B cell (primary cell): ENCODE measurements at regions not wholly inside any gene's neighbourhood (a gene's known extent, or its start where the extent isn't known, plus 50 kb on each side); places are given as distances from the start of the nearest gene placed in this dataset.

ENCODE experiments used
- ATAC-seq: fragments of 200-7000 bp; cut with Tn5 transposase; one replicate; pipeline ENCODE4 v1.10.0; 2021; ENCODE audit warnings: low read depth, mild to moderate bottlenecking, moderate number of reproducible peaks, moderate library complexity
- CTCF ChIA-PET: fragments of 350-600 bp; sonication (Branson Sonifier 250); formaldehyde crosslinking; loops from one replicate; lab custom pipeline; 2021; ENCODE audit warnings: antibody characterized with exemption, inconsistent platforms; lab: Charles Lee
- POLR2A ChIA-PET: fragments of 350-600 bp; sonication (Branson Sonifier 250); formaldehyde crosslinking; loops from one replicate; lab custom pipeline; 2021; ENCODE audit warnings: antibody characterized with exemption; lab: Charles Lee
- DNase-seq: peaks from one replicate; pipeline ENCODE4 v3.0.0; 2013
- H2AFZ ChIP-seq: 2 replicates; pipeline ENCODE4 v1.6.1; 2012; ENCODE audit warnings: mild to moderate bottlenecking, low read depth, low read length; ENCODE audit not compliant: insufficient read depth, poor library complexity, severe bottlenecking
- H3K27ac ChIP-seq, 2 donors: 1 replicate in 1 of 2; 2 replicates in 1 of 2; pipeline ENCODE4 v1.5.1; 2012 to 2013; ENCODE audit warnings: low read length in 2 of 2, mild to moderate bottlenecking in 2 of 2, moderate library complexity in 1 of 2
- H3K27me3 ChIP-seq, 4 experiments: fragments of 200-600 bp in 1 of 4; sonication (generic) in 1 of 4; replicated peaks in 1 of 4; 1 replicate in 2 of 4; 2 replicates in 2 of 4; pipeline versions ENCODE4 v1.6.1 to v1.7.0; 2013 to 2016; ENCODE audit warnings: low read length in 3 of 4, mild to moderate bottlenecking in 2 of 4, mixed read lengths in 1 of 4, moderate library complexity in 1 of 4; ENCODE audit not compliant: insufficient read depth in 4 of 4, control insufficient read depth in 3 of 4; ENCODE audit errors: control extremely low read depth in 1 of 4
- H3K36me3 ChIP-seq, 2 experiments: replicated peaks in 1 of 2; 1 replicate in 1 of 2; 2 replicates in 1 of 2; pipeline versions ENCODE4 v1.6.1 to v1.7.1; 2013; ENCODE audit warnings: low read length in 1 of 2; ENCODE audit not compliant: insufficient read depth in 2 of 2, control insufficient read depth in 1 of 2; ENCODE audit errors: control extremely low read depth in 1 of 2, extremely low read depth in 1 of 2
- H3K4me1 ChIP-seq, 2 donors: fragments of 200-600 bp in 1 of 2; sonication (generic) in 1 of 2; 1 replicate in 1 of 2; 2 replicates in 1 of 2; pipeline versions ENCODE4 v1.5.1 to v1.6.1; 2013 to 2017; ENCODE audit warnings: low read length in 2 of 2; ENCODE audit not compliant: control insufficient read depth in 2 of 2, insufficient read depth in 2 of 2
- H3K4me2 ChIP-seq: replicated peaks from 2 replicates; pipeline ENCODE3; 2012; ENCODE audit warnings: mild to moderate bottlenecking, low read depth, low read length; ENCODE audit not compliant: poor library complexity, severe bottlenecking
- H3K4me3 ChIP-seq, 5 experiments: fragments of 200-600 bp in 1 of 5; sonication (generic) in 1 of 5; 1 replicate in 3 of 5; 2 replicates in 2 of 5; pipeline versions ENCODE4 v1.5.1 to v1.7.0; 2011 to 2016; ENCODE audit warnings: low read length in 4 of 5, mild to moderate bottlenecking in 4 of 5, low read depth in 2 of 5, control low read depth in 1 of 5, moderate library complexity in 1 of 5; ENCODE audit not compliant: insufficient read depth in 1 of 5; ENCODE audit errors: control extremely low read depth in 1 of 5, extremely low read depth in 1 of 5
- H3K79me2 ChIP-seq: fragments of 200-600 bp; sonication (generic); one replicate; pipeline ENCODE4 v1.6.0; 2016; ENCODE audit warnings: low read length; ENCODE audit not compliant: control insufficient read depth, insufficient read depth
- H3K9ac ChIP-seq: fragments of 200-600 bp; sonication (generic); 2 replicates; pipeline ENCODE4 v1.6.1; 2017; ENCODE audit warnings: mild to moderate bottlenecking, low read length, moderate library complexity
- H3K9me3 ChIP-seq, 3 donors: one replicate each; pipeline versions ENCODE4 v1.6.1 to v1.7.1; 2013; ENCODE audit warnings: low read length in 2 of 3; ENCODE audit not compliant: control insufficient read depth in 2 of 3, insufficient read depth in 1 of 3; ENCODE audit errors: control extremely low read depth in 1 of 3
- H4K20me1 ChIP-seq: 2 replicates; pipeline ENCODE4 v1.6.0; 2012; ENCODE audit warnings: mild to moderate bottlenecking, low read length; ENCODE audit not compliant: insufficient read depth, control insufficient read depth, poor library complexity, severe bottlenecking
- H3K27ac Mint-ChIP-seq: one replicate; pipeline ENCODE4 v1.8.0; 2021; ENCODE audit warnings: mixed read lengths
- H3K27me3 Mint-ChIP-seq: one replicate; pipeline ENCODE4 v1.8.0; 2021; ENCODE audit warnings: mixed read lengths
- H3K4me1 Mint-ChIP-seq: one replicate; pipeline ENCODE4 v1.8.0; 2021; ENCODE audit warnings: mixed read lengths
- H3K4me3 Mint-ChIP-seq: one replicate; pipeline ENCODE4 v1.8.0; 2021; ENCODE audit warnings: mixed read lengths
- H3K9me3 Mint-ChIP-seq: one replicate; pipeline ENCODE4 v1.8.0; 2022; ENCODE audit warnings: mixed read lengths; ENCODE audit not compliant: insufficient read depth
- EZH2 ChIP-seq: IDR thresholded peaks from 2 replicates; pipeline ENCODE4 v1.6.1; 2012; ENCODE audit warnings: borderline replicate concordance, low read depth, mild to moderate bottlenecking, moderate library complexity, low read length; ENCODE audit not compliant: insufficient read depth, poor library complexity, severe bottlenecking
- WGBS: methylation state at CpG from one replicate; pipeline ENCODE4 v1.1.5; 2013; ENCODE audit warnings: missing lambda C conversion rate; ENCODE audit not compliant: insufficient coverage; 5-methylcytosine and 5-hydroxymethylcytosine counted together
- intact Hi-C: fragments of 100-400 bp; cut with micrococcal nuclease; formaldehyde crosslinking; loops from one replicate; pipeline ENCODE4 v1.10.0; 2022
- TF ChIP-seq, protein P1 (sequence below): fragments of 200-600 bp; IDR thresholded peaks from one replicate; pipeline ENCODE4 v1.8.0; 2022; ENCODE audit warnings: antibody characterized with exemption, mild to moderate bottlenecking

DNA sequence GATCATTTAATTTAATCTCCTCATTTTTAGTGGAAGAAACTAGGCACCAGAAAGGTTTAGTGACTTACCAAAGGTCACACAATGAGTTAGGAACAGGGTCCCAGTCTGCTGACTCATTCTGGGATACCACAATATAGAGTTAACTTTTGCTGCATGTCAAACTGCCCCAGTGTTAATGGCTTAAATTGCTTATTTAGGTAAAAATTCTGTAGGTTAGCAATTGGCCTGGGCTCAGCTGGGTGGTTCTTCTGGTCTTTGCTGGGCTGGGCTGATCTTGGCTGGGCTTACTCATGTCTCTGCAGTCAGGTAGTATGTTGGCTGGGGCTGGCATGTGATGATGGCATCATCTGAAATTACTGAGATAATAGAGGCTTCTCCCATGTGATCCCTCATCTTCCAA lies 111.6 kb downstream of the EMX2 start:
- intact Hi-C loops, result no loop called here
- ATAC-seq (no peak), DNase-seq (no peak)
- no peaks in the 10 kb centered on the region for H3K4me1 Mint-ChIP-seq
- POLR2A ChIA-PET, result no interaction called here
- Histone ChIP-seq H2AFZ (no peak overlapping the region), H3K27ac (no peak overlapping the region), H3K4me2 (no peak overlapping the region), H3K9ac (no peak overlapping the region), H3K79me2 (no peaks in the 10 kb centered on the region), H3K27me3 (no peaks in the 10 kb centered on the region), H3K9me3 (peaks cover 0 to 3% (median 0%) of the 10 kb centered on the region in 3 donors), H3K36me3 (no peaks in the 10 kb centered on the region), H3K4me1 (no peaks in the 10 kb centered on the region), H3K4me3 (no peak overlapping the region), H4K20me1 (no peaks in the 10 kb centered on the region)
- H3K9me3 Mint-ChIP-seq, result peaks cover 7% of the 10 kb centered on the region
- CTCF ChIA-PET, result no interaction called here
- no peaks in the 10 kb centered on the region for H3K27me3 Mint-ChIP-seq
- H3K4me3 Mint-ChIP-seq, result no peak overlapping the region
- H3K27ac Mint-ChIP-seq, result no peak overlapping the region
- TF ChIP-seq, protein P1, sequence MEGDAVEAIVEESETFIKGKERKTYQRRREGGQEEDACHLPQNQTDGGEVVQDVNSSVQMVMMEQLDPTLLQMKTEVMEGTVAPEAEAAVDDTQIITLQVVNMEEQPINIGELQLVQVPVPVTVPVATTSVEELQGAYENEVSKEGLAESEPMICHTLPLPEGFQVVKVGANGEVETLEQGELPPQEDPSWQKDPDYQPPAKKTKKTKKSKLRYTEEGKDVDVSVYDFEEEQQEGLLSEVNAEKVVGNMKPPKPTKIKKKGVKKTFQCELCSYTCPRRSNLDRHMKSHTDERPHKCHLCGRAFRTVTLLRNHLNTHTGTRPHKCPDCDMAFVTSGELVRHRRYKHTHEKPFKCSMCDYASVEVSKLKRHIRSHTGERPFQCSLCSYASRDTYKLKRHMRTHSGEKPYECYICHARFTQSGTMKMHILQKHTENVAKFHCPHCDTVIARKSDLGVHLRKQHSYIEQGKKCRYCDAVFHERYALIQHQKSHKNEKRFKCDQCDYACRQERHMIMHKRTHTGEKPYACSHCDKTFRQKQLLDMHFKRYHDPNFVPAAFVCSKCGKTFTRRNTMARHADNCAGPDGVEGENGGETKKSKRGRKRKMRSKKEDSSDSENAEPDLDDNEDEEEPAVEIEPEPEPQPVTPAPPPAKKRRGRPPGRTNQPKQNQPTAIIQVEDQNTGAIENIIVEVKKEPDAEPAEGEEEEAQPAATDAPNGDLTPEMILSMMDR, result no peak
- TF ChIP-seq EZH2, result no peak

DNA sequence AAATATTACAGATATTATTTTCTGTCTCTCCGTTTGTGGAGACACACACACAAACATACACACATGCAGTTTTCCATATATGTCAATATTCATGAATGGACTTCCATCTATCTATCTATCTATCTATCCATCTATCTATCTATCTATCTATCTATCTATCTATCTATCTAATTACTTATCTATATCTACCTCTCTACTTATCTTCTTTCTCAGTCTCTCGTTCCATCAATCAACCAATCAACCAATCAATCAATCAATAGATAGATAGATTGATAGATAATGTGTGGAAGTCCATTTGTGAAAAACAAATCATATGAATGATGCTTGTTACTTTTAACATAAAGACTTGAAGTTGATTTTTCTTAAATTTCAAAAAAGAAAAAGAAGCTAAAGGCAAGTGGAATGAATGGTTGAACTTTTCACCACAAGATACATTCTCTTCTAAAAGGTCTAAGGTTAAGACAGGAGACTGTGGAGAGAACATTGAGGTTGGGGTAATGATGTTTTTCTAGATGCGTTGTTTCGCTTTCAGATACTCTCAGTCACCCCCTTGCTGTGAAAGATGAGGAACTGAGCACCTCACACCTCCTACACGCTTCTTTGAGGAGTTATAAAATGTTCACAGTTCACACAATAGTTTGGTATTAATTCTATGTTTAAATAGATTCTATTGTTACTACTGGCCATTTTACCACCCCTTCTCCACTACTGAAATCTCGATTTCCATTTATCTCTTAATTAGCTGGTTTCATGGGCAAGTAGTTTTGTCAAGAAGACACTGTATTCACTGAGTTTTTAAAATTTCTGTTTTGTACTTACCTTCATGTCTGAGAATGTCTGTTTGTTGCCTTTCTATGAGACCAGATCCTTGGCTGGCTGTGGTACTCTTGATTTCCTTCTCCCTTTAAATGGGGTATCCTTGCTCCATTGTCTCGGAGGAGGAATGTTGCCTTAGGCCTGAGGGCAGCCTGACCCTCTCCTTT lies 114.1 kb downstream of the EMX2 start:
- Histone ChIP-seq H3K9me3 (peaks cover 0 to 3% (median 0%) of the 10 kb centered on the region in 3 donors), H3K27ac (no peak overlapping the region), H3K4me3 (no peak overlapping the region), H3K36me3 (no peaks in the 10 kb centered on the region), H3K4me1 (no peaks in the 10 kb centered on the region), H3K9ac (no peak overlapping the region), H3K27me3 (no peaks in the 10 kb centered on the region), H3K4me2 (no peak overlapping the region), H2AFZ (no peak overlapping the region), H3K79me2 (no peaks in the 10 kb centered on the region), H4K20me1 (no peaks in the 10 kb centered on the region)
- ChIA-PET POLR2A (no interaction called here), CTCF (interaction anchor here (0.7 kb wide), 1 partner anchor 34 kb away, joined by 3 read pairs; no protein-coding TSS in a partner anchor)
- no peak overlapping the region for H3K4me3 Mint-ChIP-seq
- H3K27me3 Mint-ChIP-seq, result no peaks in the 10 kb centered on the region
- intact Hi-C loops, result no loop called here
- no peak for TF ChIP-seq EZH2
- TF ChIP-seq, protein P1, result no peak
- WGBS, result 90% methylated on average over 2 of the region's 7 CpGs
- DNase-seq (no peak), ATAC-seq (no peak)
- H3K4me1 Mint-ChIP-seq, result no peaks in the 10 kb centered on the region
- H3K9me3 Mint-ChIP-seq, result peaks cover 3% of the 10 kb centered on the region
- no peak overlapping the region for H3K27ac Mint-ChIP-seq
